ENCODE measurements at regions not wholly inside any gene's neighbourhood (a gene's known extent, or its start where the extent isn't known, plus 50 kb on each side); places are given as distances from the start of the nearest gene placed in this dataset.
"Not testable (repeated sequence)": the region's sequence is repeated elsewhere in the genome, so short reads cannot be mapped to it uniquely, and the experiment has no call there.

DNA sequence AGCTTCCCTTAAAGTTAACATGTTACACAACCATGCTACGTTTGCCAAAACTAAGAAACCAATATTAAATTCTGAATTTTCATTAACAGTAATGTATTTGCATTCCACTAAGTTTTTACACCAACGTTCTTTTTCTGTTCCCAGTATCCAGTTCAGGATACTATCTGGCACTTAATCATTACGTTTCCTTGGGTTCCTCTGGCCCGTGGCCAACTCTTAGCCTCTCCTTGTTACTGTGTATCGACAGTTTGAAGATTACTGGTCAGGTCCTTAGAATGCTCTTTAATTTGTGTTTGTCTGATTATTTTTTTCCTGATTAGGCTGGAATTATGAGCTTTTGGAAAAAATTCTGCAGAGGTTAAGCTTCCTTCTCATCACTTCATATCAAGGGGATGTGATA is 95.5 kb downstream of the GOLGA8K start:
- TF ChIP-seq CTCF, EZH2, EZH2phosphoT487 (IDR thresholded peaks at IDR 0.05): not testable (repeated sequence)

Data from neural progenitor cell (in vitro differentiated cells).